ENCODE measurements at regions not wholly inside any gene's neighbourhood (a gene's known extent, or its start where the extent isn't known, plus 50 kb on each side); places are given as distances from the start of the nearest gene placed in this dataset.
"Not testable (repeated sequence)": the region's sequence is repeated elsewhere in the genome, so short reads cannot be mapped to it uniquely, and the experiment has no call there.

DNA sequence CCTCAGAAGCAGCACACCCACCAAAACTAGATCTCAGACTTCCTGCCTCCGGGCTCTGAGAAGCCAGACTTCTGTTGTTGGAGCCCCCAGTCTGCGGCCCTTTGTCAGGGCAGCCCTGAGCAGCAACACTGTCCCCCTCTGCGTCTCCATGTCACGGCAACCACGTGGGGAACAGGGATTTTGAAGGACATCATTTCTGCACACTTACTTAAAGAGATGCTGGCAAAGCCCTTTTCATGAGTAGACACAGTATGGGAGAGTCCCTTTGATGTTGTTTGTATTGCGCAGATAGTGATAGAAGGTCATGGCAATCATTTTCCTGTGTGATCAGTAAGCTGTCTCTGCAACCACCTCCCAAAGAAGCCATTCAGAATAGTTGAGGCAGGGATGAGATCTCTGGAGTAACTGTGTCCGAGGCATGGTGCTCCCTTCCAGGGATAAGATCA is 69.1 kb upstream of the ID2 start:
- POLR2A ChIA-PET = no interaction called here
- Histone ChIP-seq H3K4me1 (peaks cover 11% of the 10 kb centered on the region; the same call in 1 of the 3 replicates), H3K9me3 (no peaks in the 10 kb centered on the region), H3K4me2 (no peak overlapping the region), H3K27ac (no peak overlapping the region), H3K4me3 (no peak overlapping the region)
- TF ChIP-seq HOXB5 (CRISPR knock-in tag; IDR thresholded peaks at IDR 0.05) (no peak), TFCP2L1 (CRISPR knock-in tag; IDR thresholded peaks at IDR 0.05) (no peak)
- ATAC-seq (no peak), DNase-seq (ENCODE audit: low read depth in 1 of 2, low spot score in 1 of 2) (no peak), FAIRE-seq (no peak)
- CTCF ChIA-PET = interaction anchor here (1.2 kb wide), 2 partner anchors 8 to 13 kb away, joined by 3 to 6 read pairs; no protein-coding TSS in a partner anchor
- WGBS (ENCODE audit: missing lambda C conversion rate) = 82% methylated on average over 7 of the region's 7 CpGs

DNA sequence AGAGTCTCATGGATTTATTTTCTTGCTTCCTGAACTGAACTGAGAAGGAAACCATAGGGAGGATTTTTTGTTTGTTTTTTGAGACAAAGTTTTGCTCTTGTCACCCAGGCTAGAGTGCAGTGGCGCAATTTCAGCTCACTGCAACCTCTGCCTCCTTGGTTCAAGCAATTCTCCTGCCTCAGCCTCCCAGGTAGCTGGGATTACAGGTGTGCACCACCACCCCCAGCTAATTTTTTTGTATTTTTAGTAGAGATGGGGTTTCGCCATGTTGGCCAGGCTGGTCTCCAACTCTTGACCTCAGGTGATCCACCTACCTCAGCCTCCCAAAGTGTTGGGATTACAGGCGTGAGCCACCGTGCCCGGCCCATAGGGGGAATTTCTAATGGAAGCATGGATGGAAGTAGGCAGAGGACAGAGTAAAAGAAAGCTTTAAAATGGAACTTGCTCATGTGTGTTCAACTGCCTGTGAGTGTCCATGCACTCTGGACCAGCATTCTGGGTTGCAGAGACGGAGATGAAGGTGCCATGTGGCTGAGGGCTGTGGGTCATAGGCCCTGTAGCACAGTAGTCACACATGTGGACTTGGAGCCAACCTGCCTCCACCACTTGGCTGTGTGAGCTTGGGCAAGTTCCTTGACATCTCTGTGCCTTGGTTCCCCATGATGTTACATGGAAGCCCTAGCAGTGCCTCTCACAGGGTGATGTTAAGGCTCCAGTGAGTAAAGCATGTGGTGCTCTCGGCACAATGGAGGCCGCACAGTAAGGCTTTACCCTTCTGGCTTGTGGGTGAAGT is 68.5 kb upstream of the ID2 start:
- WGBS (ENCODE audit: missing lambda C conversion rate) = 93% methylated on average over 8 of the region's 8 CpGs
- H3K27ac ChIP-seq; FAIRE-seq; H3K4me2 ChIP-seq; DNase-seq (ENCODE audit: low read depth in 1 of 2, low spot score in 1 of 2); H3K4me3 ChIP-seq; ATAC-seq; POLR2A ChIA-PET; H3K4me1 ChIP-seq; H3K9me3 ChIP-seq: not testable (repeated sequence)
- CTCF ChIA-PET = interaction anchor here (1.0 to 1.2 kb wide), 3 partner anchors 9 to 49 kb away, joined by 3 to 6 read pairs (median 3); no protein-coding TSS in a partner anchor

DNA sequence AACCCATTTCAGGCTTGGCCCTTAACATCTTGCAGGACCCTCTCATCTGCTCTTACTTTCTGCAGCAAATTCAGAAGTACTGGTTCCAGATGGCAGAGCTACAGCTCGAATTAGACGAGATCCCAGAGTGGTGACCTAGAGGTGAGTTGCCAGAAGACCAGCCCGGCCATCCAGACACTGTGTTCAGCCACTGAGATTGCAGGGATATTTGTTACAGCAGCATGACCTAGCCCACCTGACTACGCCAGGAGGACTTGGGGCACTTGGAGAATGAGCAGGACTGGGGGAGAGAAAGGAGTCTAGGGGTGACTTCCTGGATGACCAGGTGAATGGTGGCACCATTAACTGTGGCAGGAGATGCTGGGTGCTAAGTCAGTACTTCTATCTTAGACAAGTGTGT is 67.2 kb upstream of the ID2 start:
- POLR2A ChIA-PET = no interaction called here

DNA sequence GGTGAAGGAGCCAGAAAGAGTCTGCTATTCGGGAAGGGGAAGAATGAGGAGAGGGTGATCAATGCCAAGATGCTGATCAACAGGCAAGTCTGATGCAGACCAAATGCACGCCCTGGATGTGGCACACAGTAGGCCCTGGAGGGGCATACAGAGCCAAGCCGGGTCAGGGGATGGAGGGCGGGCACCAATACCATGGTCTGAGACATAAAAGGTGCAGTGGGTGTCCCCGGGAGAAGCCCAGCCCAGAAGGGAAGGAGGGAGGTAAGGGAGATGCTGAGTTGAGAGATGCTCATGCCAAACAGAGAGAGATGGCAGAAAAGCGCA is 66.6 kb upstream of the ID2 start:
- 78% methylated on average over 6 of the region's 6 CpGs for WGBS (ENCODE audit: missing lambda C conversion rate)
- no peak for TF ChIP-seq PHF8 (IDR thresholded peaks at IDR 0.05; ENCODE audit: borderline replicate concordance, low read depth)
- TF ChIP-seq SMC3 (IDR thresholded peaks at IDR 0.05) = no peak
- TF ChIP-seq CHD4 (IDR thresholded peaks at IDR 0.05; ENCODE audit: borderline replicate concordance) = no peak
- TF ChIP-seq FOSB (CRISPR knock-in tag; IDR thresholded peaks at IDR 0.05) = no peak
- Histone ChIP-seq H3K27ac (no peak overlapping the region), H3K4me3 (no peak overlapping the region), H3K4me1 (0 out of 3 replicates have a peak, but pooled peaks cover 4% of the 10 kb centered on the region), H3K4me2 (no peak overlapping the region), H3K9me3 (no peaks in the 10 kb centered on the region)
- FAIRE-seq (no peak), DNase-seq (ENCODE audit: low read depth in 1 of 2, low spot score in 1 of 2) (no peak), ATAC-seq (no peak)
- ChIA-PET POLR2A (no interaction called here), CTCF (no interaction called here)

More for the DNA sequence above, 67.2 kb upstream of the ID2 start:
- CTCF ChIA-PET = interaction anchor here (1.0 kb wide), 1 partner anchor 48 kb away, joined by 3 read pairs; no protein-coding TSS in a partner anchor
- ATAC-seq (no peak), DNase-seq (ENCODE audit: low read depth in 1 of 2, low spot score in 1 of 2) (no peak), FAIRE-seq (no peak)
- no peak overlapping the region for H3K27ac ChIP-seq
- H3K9me3 ChIP-seq = no peaks in the 10 kb centered on the region
- no peak overlapping the region for H3K4me2 ChIP-seq
- no peak overlapping the region for H3K4me3 ChIP-seq
- TF ChIP-seq FOSL2 (IDR thresholded peaks at IDR 0.05) (no peak), FOSL2 (CRISPR knock-in tag; IDR thresholded peaks at IDR 0.05) (no peak), RCOR1 (IDR thresholded peaks at IDR 0.05; ENCODE audit: low read depth, low read length) (no peak), HOXB13 (CRISPR knock-in tag; IDR thresholded peaks at IDR 0.05; ENCODE audit: low read depth) (no peak), TP53 (CRISPR knock-in tag; IDR thresholded peaks at IDR 0.05) (no peak), CEBPB (IDR thresholded peaks at IDR 0.05) (no peak)
- TF ChIP-seq, protein P1, sequence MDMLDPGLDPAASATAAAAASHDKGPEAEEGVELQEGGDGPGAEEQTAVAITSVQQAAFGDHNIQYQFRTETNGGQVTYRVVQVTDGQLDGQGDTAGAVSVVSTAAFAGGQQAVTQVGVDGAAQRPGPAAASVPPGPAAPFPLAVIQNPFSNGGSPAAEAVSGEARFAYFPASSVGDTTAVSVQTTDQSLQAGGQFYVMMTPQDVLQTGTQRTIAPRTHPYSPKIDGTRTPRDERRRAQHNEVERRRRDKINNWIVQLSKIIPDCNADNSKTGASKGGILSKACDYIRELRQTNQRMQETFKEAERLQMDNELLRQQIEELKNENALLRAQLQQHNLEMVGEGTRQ (IDR thresholded peaks at IDR 0.05) = no peak
- TF ChIP-seq, protein P2, sequence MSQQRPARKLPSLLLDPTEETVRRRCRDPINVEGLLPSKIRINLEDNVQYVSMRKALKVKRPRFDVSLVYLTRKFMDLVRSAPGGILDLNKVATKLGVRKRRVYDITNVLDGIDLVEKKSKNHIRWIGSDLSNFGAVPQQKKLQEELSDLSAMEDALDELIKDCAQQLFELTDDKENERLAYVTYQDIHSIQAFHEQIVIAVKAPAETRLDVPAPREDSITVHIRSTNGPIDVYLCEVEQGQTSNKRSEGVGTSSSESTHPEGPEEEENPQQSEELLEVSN (IDR thresholded peaks at IDR 0.05; ENCODE audit: borderline replicate concordance, low read depth) = no peak
- peaks cover 7% of the 10 kb centered on the region; the same call in 1 of the 3 replicates for H3K4me1 ChIP-seq
- 84% methylated on average over 4 of the region's 4 CpGs for WGBS (ENCODE audit: missing lambda C conversion rate)
